ENCODE measurements at regions not wholly inside any gene's neighbourhood (a gene's known extent, or its start where the extent isn't known, plus 50 kb on each side); places are given as distances from the start of the nearest gene placed in this dataset.

GRCh38 chr2:171227066-171227782, 66.5 kb upstream of the TLK1 start:
- no peaks in the 10 kb centered on the region for H3K4me1 ChIP-seq
- no peak overlapping the region for H3K4me3 ChIP-seq
- no peaks in the 10 kb centered on the region for H3K9me3 ChIP-seq
- no peak for DNase-seq
- intact Hi-C loops (cut with DNase I), result no loop called here
- H3K27me3 ChIP-seq, result no peaks in the 10 kb centered on the region
- WGBS, 2 donors, result 77 to 90% methylated on average over 2 of the region's 2 CpGs
- FAIRE-seq, result no peak
- TF ChIP-seq CTCF (IDR thresholded peaks at IDR 0.05), result no peak
- no peak for ATAC-seq
- no peaks in the 10 kb centered on the region for H3K36me3 ChIP-seq
- no peak overlapping the region for H3K27ac ChIP-seq

- intact Hi-C loops (cut with DNase I), result no loop called here
- Histone ChIP-seq H3K27ac (no peak overlapping the region), H3K4me3 (no peak overlapping the region), H3K36me3 (no peaks in the 10 kb centered on the region), H3K27me3 (no peaks in the 10 kb centered on the region), H3K4me1 (no peaks in the 10 kb centered on the region), H3K9me3 (no peaks in the 10 kb centered on the region)
- DNase-seq, result no peak
- no peak for TF ChIP-seq CTCF (IDR thresholded peaks at IDR 0.05)
- ATAC-seq, result no peak
- FAIRE-seq, result no peak
These were observed 65.8 kb upstream of the TLK1 start for GRCh38 chr2:171226461-171226860.

GRCh38 chr2:171225989-171226388, 65.3 kb upstream of the TLK1 start:
- no peak for ATAC-seq
- H3K36me3 ChIP-seq, result no peaks in the 10 kb centered on the region
- no peaks in the 10 kb centered on the region for H3K9me3 ChIP-seq
- no peak for TF ChIP-seq CTCF (IDR thresholded peaks at IDR 0.05)
- no peak for FAIRE-seq
- intact Hi-C loops (cut with DNase I), result no loop called here
- no peak for DNase-seq
- H3K27ac ChIP-seq, result no peak overlapping the region
- WGBS, 2 donors, result 26 to 51% methylated on average over 1 of the region's 1 CpG
- no peaks in the 10 kb centered on the region for H3K4me1 ChIP-seq
- no peaks in the 10 kb centered on the region for H3K27me3 ChIP-seq
- no peak overlapping the region for H3K4me3 ChIP-seq

GRCh38 chr2:171225302-171225980, 64.7 kb upstream of the TLK1 start:
- DNase-seq (no peak), FAIRE-seq (no peak), ATAC-seq (no peak)
- no peaks in the 10 kb centered on the region for H3K27me3 ChIP-seq
- H3K27ac ChIP-seq, result no peak overlapping the region
- no peaks in the 10 kb centered on the region for H3K36me3 ChIP-seq
- no peaks in the 10 kb centered on the region for H3K4me1 ChIP-seq
- H3K4me3 ChIP-seq, result no peak overlapping the region
- TF ChIP-seq CTCF (IDR thresholded peaks at IDR 0.05), result no peak
- H3K9me3 ChIP-seq, result no peaks in the 10 kb centered on the region
- WGBS, 2 donors, result 54 to 76% methylated on average over 3 of the region's 3 CpGs
- intact Hi-C loops (cut with DNase I), result no loop called here

- Histone ChIP-seq H3K4me3 (no peak overlapping the region), H3K36me3 (no peaks in the 10 kb centered on the region), H3K4me1 (no peaks in the 10 kb centered on the region), H3K9me3 (no peaks in the 10 kb centered on the region), H3K27me3 (no peaks in the 10 kb centered on the region), H3K27ac (no peak overlapping the region)
- TF ChIP-seq CTCF (IDR thresholded peaks at IDR 0.05), result no peak
- ATAC-seq, result no peak
- 44 to 49% methylated on average over 2 of the region's 2 CpGs for WGBS, 2 donors
- no peak for FAIRE-seq
- intact Hi-C loops (cut with DNase I), result no loop called here
- no peak for DNase-seq
These were observed 56.6 kb upstream of the TLK1 start for GRCh38 chr2:171217330-171217729.
